Right hindlimb (tissue), 1 donor: ENCODE measurements at regions not wholly inside any gene's neighbourhood (a gene's known extent, or its start where the extent isn't known, plus 50 kb on each side); places are given as distances from the start of the nearest gene placed in this dataset.

ENCODE experiments used
- DNase-seq: peaks from one replicate; pipeline ENCODE4 v3.0.0-alpha.2; 2018

- no peak for DNase-seq
Measured at GRCh38 chr1:61627365-61627764, 97.6 kb downstream of the TM2D1 start.

- no peak for DNase-seq
Measured at GRCh38 chr1:61626816-61627215, 98.1 kb downstream of the TM2D1 start.

- no peak for DNase-seq
Measured at GRCh38 chr1:61623852-61624251, 101.1 kb downstream of the TM2D1 start.

GRCh38 chr1:61620536-61620935 is 104.4 kb downstream of the TM2D1 start:
- no peak for DNase-seq

GRCh38 chr1:61618755-61619154 is 106.2 kb downstream of the TM2D1 start:
- no peak for DNase-seq

GRCh38 chr1:61618193-61618592 is 106.7 kb downstream of the TM2D1 start:
- no peak for DNase-seq

GRCh38 chr1:61616830-61617229 is 108.1 kb downstream of the TM2D1 start:
- DNase-seq: no peak

GRCh38 chr1:61612602-61613001 is 112.3 kb downstream of the TM2D1 start:
- no peak for DNase-seq

GRCh38 chr1:61609040-61609439 is 115.9 kb downstream of the TM2D1 start:
- DNase-seq: no peak

- no peak for DNase-seq
Measured at GRCh38 chr1:61607448-61607847, 117.5 kb downstream of the TM2D1 start.

- peak; percentile 67 for DNase-seq
Measured at GRCh38 chr1:61606448-61607312, 118.3 kb downstream of the TM2D1 start.

- DNase-seq: no peak
Measured at GRCh38 chr1:61605607-61606321, 119.2 kb downstream of the TM2D1 start.

- DNase-seq: no peak
Measured at GRCh38 chr1:61604684-61605083, 120.3 kb downstream of the TM2D1 start.

GRCh38 chr1:61604261-61604660 is 120.7 kb downstream of the TM2D1 start:
- DNase-seq: no peak

- DNase-seq: no peak
Measured at GRCh38 chr1:61602663-61603062, 122.3 kb downstream of the TM2D1 start.

GRCh38 chr1:61597601-61598000 is 127.3 kb downstream of the TM2D1 start:
- DNase-seq: no peak

GRCh38 chr1:61593331-61593730 is 131.6 kb downstream of the TM2D1 start:
- no peak for DNase-seq

- no peak for DNase-seq
Measured at GRCh38 chr1:61591351-61591750, 133.6 kb downstream of the TM2D1 start.

GRCh38 chr1:61588736-61589672 is 135.9 kb downstream of the TM2D1 start:
- peak; percentile 76 for DNase-seq

GRCh38 chr1:61585714-61586113 is 139.2 kb downstream of the TM2D1 start:
- peak; percentile 34 for DNase-seq

- DNase-seq: no peak
Measured at GRCh38 chr1:61583703-61584102, 141.2 kb downstream of the TM2D1 start.

- no peak for DNase-seq
Measured at GRCh38 chr1:61581251-61581650, 143.7 kb downstream of the TM2D1 start.

- no peak for DNase-seq
Measured at GRCh38 chr1:61580417-61580816, 144.5 kb downstream of the TM2D1 start.
